K562 (cell line): ENCODE measurements at regions not wholly inside any gene's neighbourhood (a gene's known extent, or its start where the extent isn't known, plus 50 kb on each side); places are given as distances from the start of the nearest gene placed in this dataset.

ENCODE experiments used
- ATAC-seq: fragments of 200-7000 bp; cut with Tn5 transposase; 3 replicates; pipeline ENCODE4 v1.9.1; 2020; ENCODE audit warnings: moderate library complexity
- BruUV-seq: library from RNA; stranded (reverse); fragments of 400-500 nt; replicated peaks from 2 replicates; lab custom pipeline; 2021; lab: Mats Ljungman, UMichigan
- CTCF ChIA-PET: fragments of 300-600 bp; formaldehyde crosslinking; extraction: SDS; loops from one replicate; lab custom pipeline; 2021; ENCODE audit warnings: low intra/inter-chr PET ratio; lab: Yijun Ruan, JAX
- POLR2A ChIA-PET: fragments of 300-600, 350-650 bp; sonication (Branson Sonifier 250); formaldehyde crosslinking; extraction: SDS; loops from one replicate; lab custom pipeline; 2021; ENCODE audit warnings: antibody characterized with exemption, inconsistent platforms; lab: Yijun Ruan, JAX
- DNase-seq, 4 experiments: peaks; one replicate each; pipeline versions ENCODE4 v3.0.0 to v3.0.0-alpha.2; 2011 to 2018; ENCODE audit warnings: low spot score in 3 of 4, mixed read lengths in 3 of 4; ENCODE audit errors: extremely low read depth in 1 of 4
- FAIRE-seq: peaks from 2 replicates; lab custom pipeline; 2011; peaks lifted over from hg19 to GRCh38; lab: Jason Lieb, UNC
- H2AFZ ChIP-seq: 2 replicates; pipeline ENCODE4 v1.6.0; 2011; ENCODE audit warnings: low read depth, low read length, control low read depth, inconsistent platforms
- H3K27ac ChIP-seq: fragments of 200-600 bp; 3 replicates; pipeline ENCODE4 v1.8.0; 2011; ENCODE audit warnings: low read depth, mild to moderate bottlenecking, control low read depth, inconsistent platforms, low read length, moderate library complexity, mixed read lengths; ENCODE audit errors: extremely low read depth
- H3K27me3 ChIP-seq, 2 experiments: fragments of 300-600 bp in 1 of 2; 2 replicates in 1 of 2; 3 replicates in 1 of 2; pipeline versions ENCODE4 v1.6.0 to v1.8.0; 2011; ENCODE audit warnings: inconsistent platforms in 2 of 2, low read length in 2 of 2, mild to moderate bottlenecking in 1 of 2, mixed read lengths in 1 of 2, moderate library complexity in 1 of 2; ENCODE audit not compliant: control insufficient read depth in 2 of 2, insufficient read depth in 2 of 2
- H3K36me3 ChIP-seq: fragments of 300-600 bp; 3 replicates; pipeline ENCODE4 v1.8.0; 2011; ENCODE audit warnings: mild to moderate bottlenecking, low read length, inconsistent platforms; ENCODE audit not compliant: control insufficient read depth, insufficient read depth
- H3K4me1 ChIP-seq, 2 experiments: fragments of 200-600 bp in 1 of 2; replicated peaks in 1 of 2; 2 replicates in 1 of 2; 3 replicates in 1 of 2; pipeline versions ENCODE4 v1.5.1 to v1.8.0; 2011; ENCODE audit warnings: inconsistent platforms in 2 of 2, low read length in 2 of 2, mild to moderate bottlenecking in 1 of 2, mixed read lengths in 1 of 2, moderate library complexity in 1 of 2; ENCODE audit not compliant: control insufficient read depth in 2 of 2, insufficient read depth in 2 of 2
- H3K4me2 ChIP-seq: 2 replicates; pipeline ENCODE4 v1.6.1; 2011; ENCODE audit warnings: low read length, control low read depth, inconsistent platforms, mixed read lengths; ENCODE audit not compliant: insufficient read depth
- H3K4me3 ChIP-seq: fragments of 200-600 bp; sonication (generic), shearing (Covaris generic); 2 replicates; pipeline ENCODE4 v1.5.1; 2016; ENCODE audit warnings: control low read depth, inconsistent platforms
- H3K79me2 ChIP-seq: fragments of 200-600 bp; 3 replicates; pipeline ENCODE4 v1.8.0; 2011; ENCODE audit warnings: low read length, inconsistent platforms; ENCODE audit not compliant: control insufficient read depth, insufficient read depth
- H3K9ac ChIP-seq, 2 experiments: 2 replicates each; pipeline versions ENCODE4 v1.6.0 to v1.6.1; 2011; ENCODE audit warnings: low read depth in 2 of 2, low read length in 2 of 2, control low read depth in 1 of 2, inconsistent platforms in 1 of 2, mild to moderate bottlenecking in 1 of 2, mixed read lengths in 1 of 2; ENCODE audit not compliant: insufficient read depth in 1 of 2
- H3K9me1 ChIP-seq: one replicate; pipeline ENCODE4 v1.6.0; 2011; ENCODE audit warnings: inconsistent platforms, mild to moderate bottlenecking, low read length, moderate library complexity; ENCODE audit not compliant: control insufficient read depth, insufficient read depth
- H3K9me3 ChIP-seq: replicated peaks from 2 replicates; pipeline ENCODE4 v1.5.1; 2011; ENCODE audit warnings: low read depth, low read length, inconsistent platforms; ENCODE audit not compliant: control insufficient read depth, insufficient read depth
- H4K20me1 ChIP-seq: replicated peaks from 2 replicates; pipeline ENCODE4 v1.6.1; 2011; ENCODE audit warnings: low read length, inconsistent platforms, mixed read lengths; ENCODE audit not compliant: control insufficient read depth, insufficient read depth
- FOXP1 ChIP-seq: sonication (generic); formaldehyde crosslinking; IDR thresholded peaks from 2 replicates; pipeline ENCODE4 v1.8.0; 2022; ENCODE audit warnings: mild to moderate bottlenecking, missing genetic modification reagents
- KDM2B ChIP-seq: fragments of 250-450 bp; sonication (Bioruptor Pico); IDR thresholded peaks from 2 replicates; pipeline ENCODE4 v1.8.0; 2021; ENCODE audit warnings: mild to moderate bottlenecking, moderate library complexity
- MCM3 ChIP-seq: fragments of 450-650 bp; IDR thresholded peaks from 2 replicates; pipeline ENCODE4 v1.6.1; 2016
- MEF2D ChIP-seq: conservative IDR thresholded peaks from 2 replicates; pipeline ENCODE4 v1.6.1; 2016; ENCODE audit warnings: low read depth, missing genetic modification characterization, missing compliant biosample characterization
- POLR3A ChIP-seq: IDR thresholded peaks from 2 replicates; pipeline ENCODE4 v1.6.1; 2011; ENCODE audit warnings: borderline replicate concordance, mild to moderate bottlenecking, moderate library complexity; ENCODE audit not compliant: insufficient read length, insufficient read depth; ENCODE audit errors: extremely low read depth
- SMARCA5 ChIP-seq: fragments of 450-650 bp; IDR thresholded peaks from 2 replicates; pipeline ENCODE4 v1.6.1; 2016
- ZNF589 ChIP-seq: fragments of 200-800 bp; sonication (Bioruptor generic); IDR thresholded peaks from 2 replicates; pipeline ENCODE4 v1.6.1; 2016; ENCODE audit warnings: low read depth, missing genetic modification characterization, missing compliant biosample characterization
- WGBS: fragments of 100-300 bp; shearing (Covaris generic); methylation state at CpG from one replicate; pipeline ENCODE4 v1.1.6; 2016; ENCODE audit warnings: low coverage, mixed read lengths; ENCODE audit not compliant: insufficient coverage; ENCODE audit errors: missing lambda C conversion rate; 5-methylcytosine and 5-hydroxymethylcytosine counted together
- in situ Hi-C: fragments of 300-500 bp; cut with MboI; formaldehyde crosslinking; loops from 4 replicates; pipeline ENCODE4 v1.15.0; 2018; ENCODE audit warnings: inconsistent platforms, mixed read lengths
- intact Hi-C: fragments of 100-400 bp; cut with micrococcal nuclease; formaldehyde crosslinking; loops from 2 replicates; pipeline ENCODE4 v1.14.2; 2022
- TF ChIP-seq, protein P1 (sequence below): fragments of 250-450 bp; sonication (Bioruptor Pico); IDR thresholded peaks from 2 replicates; pipeline ENCODE4 v1.4.0; 2020

DNA sequence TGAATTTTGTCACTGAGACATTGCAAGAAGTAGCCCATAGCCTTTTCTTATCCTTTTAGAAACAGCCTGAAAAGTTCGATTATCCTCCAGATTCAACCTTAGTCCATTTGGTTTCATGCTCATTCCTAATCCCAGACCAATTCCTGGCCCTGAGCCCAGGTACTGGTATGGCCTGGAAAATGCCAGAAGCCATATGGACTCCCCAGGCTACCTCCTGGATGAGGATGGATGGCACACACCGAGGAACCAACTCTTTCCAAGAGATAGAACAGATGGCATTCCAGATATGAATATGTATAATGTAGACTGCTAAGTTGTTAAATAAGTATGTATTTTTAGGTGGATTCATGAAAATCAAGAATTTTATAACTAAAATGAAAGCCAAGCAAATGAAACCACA lies 51.6 kb upstream of the SNAP25 start:
- intact Hi-C loops, result no loop called here
- Histone ChIP-seq H3K4me2 (no peak overlapping the region), H3K36me3 (no peaks in the 10 kb centered on the region), H3K9ac (no peak overlapping the region), H3K9me1 (no peaks in the 10 kb centered on the region), H4K20me1 (no peaks in the 10 kb centered on the region), H3K9me3 (no peaks in the 10 kb centered on the region), H3K4me3 (no peak overlapping the region)
- 0% methylated on average over 2 of the region's 2 CpGs for WGBS
- FAIRE-seq (no peak), ATAC-seq (no peak)
- no peak for TF ChIP-seq KDM2B
- no peak for TF ChIP-seq MEF2D (tag)
- no peak for TF ChIP-seq MCM3
- TF ChIP-seq, all 486 proteins: peak for 0
- no TSS peak for BruUV-seq
- DNase-seq, result no peak
- no peaks in the 10 kb centered on the region for H3K79me2 ChIP-seq
- no peaks in the 10 kb centered on the region for H3K27me3 ChIP-seq
- ChIA-PET POLR2A (no interaction called here), CTCF (no interaction called here)
- H2AFZ ChIP-seq, result no peak overlapping the region
- in situ Hi-C loops, result no loop called here
- no peak overlapping the region for H3K27ac ChIP-seq
- H3K4me1 ChIP-seq, result no peaks in the 10 kb centered on the region

DNA sequence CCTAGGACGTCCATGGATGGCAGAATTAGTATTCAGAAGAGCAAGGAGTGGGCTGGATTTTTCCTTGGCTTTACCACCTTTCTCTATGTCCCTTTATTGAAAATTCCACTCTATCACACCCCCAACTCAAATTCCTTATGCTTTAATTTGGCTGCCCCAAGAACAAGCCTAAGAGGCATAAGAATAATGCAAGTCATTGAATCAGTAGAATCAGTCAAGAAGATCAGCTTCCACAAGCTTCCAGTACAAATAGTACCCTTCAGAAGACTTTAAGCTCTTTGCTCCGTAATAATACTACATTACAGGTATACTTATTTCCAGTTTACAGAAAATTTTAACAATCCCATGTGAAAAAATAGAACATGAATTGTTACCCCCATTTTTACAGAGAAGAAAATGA lies 51.0 kb upstream of the SNAP25 start:
- 0% methylated on average over 2 of the region's 2 CpGs for WGBS
- Histone ChIP-seq H3K27me3 (no peaks in the 10 kb centered on the region), H3K79me2 (no peaks in the 10 kb centered on the region), H3K27ac (no peak overlapping the region), H3K4me3 (no peak overlapping the region), H3K4me1 (no peaks in the 10 kb centered on the region; a peak in 1 of 5 replicates), H3K36me3 (no peaks in the 10 kb centered on the region), H3K4me2 (no peak overlapping the region), H3K9me1 (no peaks in the 10 kb centered on the region), H2AFZ (no peak overlapping the region), H3K9ac (no peak overlapping the region), H4K20me1 (no peaks in the 10 kb centered on the region), H3K9me3 (no peaks in the 10 kb centered on the region)
- intact Hi-C loops, result no loop called here
- ChIA-PET POLR2A (no interaction called here), CTCF (no interaction called here)
- FAIRE-seq (no peak), DNase-seq (no peak), ATAC-seq (no peak)
- BruUV-seq, result no TSS peak
- in situ Hi-C loops, result no loop called here
- no peak for TF ChIP-seq SMARCA5
- no peak for TF ChIP-seq FOXP1 (CRISPR knock-in tag)
- no peak for TF ChIP-seq ZNF589 (CRISPR knock-in tag)
- no peak for TF ChIP-seq POLR3A
- TF ChIP-seq, protein P1, sequence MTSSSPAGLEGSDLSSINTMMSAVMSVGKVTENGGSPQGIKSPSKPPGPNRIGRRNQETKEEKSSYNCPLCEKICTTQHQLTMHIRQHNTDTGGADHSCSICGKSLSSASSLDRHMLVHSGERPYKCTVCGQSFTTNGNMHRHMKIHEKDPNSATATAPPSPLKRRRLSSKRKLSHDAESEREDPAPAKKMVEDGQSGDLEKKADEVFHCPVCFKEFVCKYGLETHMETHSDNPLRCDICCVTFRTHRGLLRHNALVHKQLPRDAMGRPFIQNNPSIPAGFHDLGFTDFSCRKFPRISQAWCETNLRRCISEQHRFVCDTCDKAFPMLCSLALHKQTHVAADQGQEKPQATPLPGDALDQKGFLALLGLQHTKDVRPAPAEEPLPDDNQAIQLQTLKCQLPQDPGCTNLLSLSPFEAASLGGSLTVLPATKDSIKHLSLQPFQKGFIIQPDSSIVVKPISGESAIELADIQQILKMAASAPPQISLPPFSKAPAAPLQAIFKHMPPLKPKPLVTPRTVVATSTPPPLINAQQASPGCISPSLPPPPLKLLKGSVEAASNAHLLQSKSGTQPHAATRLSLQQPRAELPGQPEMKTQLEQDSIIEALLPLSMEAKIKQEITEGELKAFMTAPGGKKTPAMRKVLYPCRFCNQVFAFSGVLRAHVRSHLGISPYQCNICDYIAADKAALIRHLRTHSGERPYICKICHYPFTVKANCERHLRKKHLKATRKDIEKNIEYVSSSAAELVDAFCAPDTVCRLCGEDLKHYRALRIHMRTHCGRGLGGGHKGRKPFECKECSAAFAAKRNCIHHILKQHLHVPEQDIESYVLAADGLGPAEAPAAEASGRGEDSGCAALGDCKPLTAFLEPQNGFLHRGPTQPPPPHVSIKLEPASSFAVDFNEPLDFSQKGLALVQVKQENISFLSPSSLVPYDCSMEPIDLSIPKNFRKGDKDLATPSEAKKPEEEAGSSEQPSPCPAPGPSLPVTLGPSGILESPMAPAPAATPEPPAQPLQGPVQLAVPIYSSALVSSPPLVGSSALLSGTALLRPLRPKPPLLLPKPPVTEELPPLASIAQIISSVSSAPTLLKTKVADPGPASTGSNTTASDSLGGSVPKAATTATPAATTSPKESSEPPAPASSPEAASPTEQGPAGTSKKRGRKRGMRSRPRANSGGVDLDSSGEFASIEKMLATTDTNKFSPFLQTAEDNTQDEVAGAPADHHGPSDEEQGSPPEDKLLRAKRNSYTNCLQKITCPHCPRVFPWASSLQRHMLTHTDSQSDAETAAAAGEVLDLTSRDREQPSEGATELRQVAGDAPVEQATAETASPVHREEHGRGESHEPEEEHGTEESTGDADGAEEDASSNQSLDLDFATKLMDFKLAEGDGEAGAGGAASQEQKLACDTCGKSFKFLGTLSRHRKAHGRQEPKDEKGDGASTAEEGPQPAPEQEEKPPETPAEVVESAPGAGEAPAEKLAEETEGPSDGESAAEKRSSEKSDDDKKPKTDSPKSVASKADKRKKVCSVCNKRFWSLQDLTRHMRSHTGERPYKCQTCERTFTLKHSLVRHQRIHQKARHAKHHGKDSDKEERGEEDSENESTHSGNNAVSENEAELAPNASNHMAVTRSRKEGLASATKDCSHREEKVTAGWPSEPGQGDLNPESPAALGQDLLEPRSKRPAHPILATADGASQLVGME, result no peak
